ENCODE measurements at regions not wholly inside any gene's neighbourhood (a gene's known extent, or its start where the extent isn't known, plus 50 kb on each side); places are given as distances from the start of the nearest gene placed in this dataset.

DNA sequence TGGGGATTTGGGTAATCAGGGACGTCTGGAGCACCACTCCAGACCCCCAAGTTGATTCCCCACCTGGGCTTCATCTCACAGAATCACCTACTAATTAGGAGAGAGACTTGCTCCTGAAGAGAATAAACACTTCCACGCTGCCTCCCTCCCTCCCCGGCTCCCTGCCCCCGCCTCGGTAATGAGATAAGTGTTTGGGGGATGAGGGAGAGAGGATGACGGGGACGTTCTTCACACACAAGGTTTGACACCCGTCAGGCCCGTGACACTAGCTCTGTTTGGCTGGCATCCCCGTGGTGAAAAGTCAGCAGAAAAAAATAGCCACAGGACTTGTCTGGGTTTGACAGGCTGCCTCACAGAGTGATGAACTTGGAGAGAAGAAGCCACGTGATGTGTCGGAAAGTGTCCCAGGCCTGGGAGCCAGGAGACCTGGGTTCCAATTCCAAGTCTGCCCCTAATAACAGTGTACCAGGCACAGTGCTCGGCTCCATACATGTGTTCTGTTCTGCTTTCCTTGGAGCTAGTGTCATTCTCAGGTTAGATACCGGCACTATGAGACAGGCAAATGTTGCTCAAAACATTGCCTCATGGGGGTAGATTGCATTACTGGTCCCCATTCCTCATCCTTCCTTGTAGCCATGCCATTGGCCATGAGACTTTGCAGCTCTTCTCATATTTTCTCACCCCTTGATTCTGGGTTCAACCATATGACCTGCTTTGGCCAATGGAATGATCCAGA is 578.0 kb downstream of the BCOR start:
- no peak for DNase-seq (ENCODE audit: low spot score)
- intact Hi-C loops (cut with DNase I) = no loop called here

GRCh38 chrX:39525758-39526157 is 572.0 kb downstream of the BCOR start:
- DNase-seq (ENCODE audit: low spot score) = no peak
- intact Hi-C loops (cut with DNase I) = no loop called here

DNA sequence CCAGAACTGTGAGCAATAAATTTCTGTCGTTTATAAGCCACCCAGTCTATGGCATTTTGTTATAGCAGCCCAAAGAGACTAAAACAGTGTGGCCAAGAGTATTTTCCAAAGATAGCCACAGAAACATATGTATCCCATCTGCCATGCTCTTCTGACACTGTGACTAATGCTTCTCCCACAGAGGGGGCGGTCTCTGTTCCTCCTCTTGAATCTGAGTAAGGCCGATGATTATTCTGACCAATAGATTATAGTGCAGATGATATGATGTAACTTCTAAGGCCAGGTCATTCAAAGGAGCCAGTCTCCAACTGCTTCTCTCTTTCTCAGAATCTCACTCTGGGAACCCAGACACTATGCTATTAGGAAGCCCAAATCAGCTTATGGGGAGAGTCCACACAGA is 570.7 kb downstream of the BCOR start:
- intact Hi-C loops (cut with DNase I) = no loop called here
- DNase-seq (ENCODE audit: low spot score) = no peak

DNA sequence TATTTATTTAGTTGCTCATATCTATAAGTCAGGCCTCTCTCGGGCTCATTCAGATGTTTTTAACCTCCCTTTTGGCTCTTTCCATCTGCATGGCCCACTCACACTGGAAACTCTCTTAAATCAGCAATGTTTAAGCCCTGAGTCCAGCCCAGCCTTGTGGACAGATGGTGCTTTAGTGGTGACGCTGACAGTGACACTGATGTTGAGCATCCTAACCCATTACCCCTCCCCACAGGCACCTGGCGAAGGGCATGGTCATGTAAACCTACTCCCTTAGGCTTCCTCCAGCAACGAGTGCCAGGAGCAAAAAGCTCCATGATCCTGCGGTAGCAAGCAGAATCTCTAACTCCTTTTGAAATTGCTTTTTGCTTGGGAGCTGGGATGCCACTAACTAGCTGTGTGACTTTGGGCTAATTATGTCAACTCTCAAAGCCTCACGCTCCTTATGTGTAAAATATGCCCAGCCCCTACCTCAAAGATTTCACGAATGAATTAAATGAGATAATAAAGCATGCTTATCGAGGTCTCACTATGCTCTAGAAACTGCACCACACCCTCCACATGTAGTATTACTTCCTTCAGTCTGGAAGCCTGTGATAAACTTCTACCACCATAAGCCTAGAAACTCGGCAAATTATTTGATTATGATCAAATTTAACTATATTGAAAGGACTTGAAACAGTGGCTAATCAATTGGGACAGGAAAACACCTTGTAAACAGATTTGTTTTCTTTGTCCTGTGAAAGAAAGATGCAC is 569.4 kb downstream of the BCOR start:
- DNase-seq (ENCODE audit: low spot score) = no peak
- intact Hi-C loops (cut with DNase I) = no loop called here

DNA sequence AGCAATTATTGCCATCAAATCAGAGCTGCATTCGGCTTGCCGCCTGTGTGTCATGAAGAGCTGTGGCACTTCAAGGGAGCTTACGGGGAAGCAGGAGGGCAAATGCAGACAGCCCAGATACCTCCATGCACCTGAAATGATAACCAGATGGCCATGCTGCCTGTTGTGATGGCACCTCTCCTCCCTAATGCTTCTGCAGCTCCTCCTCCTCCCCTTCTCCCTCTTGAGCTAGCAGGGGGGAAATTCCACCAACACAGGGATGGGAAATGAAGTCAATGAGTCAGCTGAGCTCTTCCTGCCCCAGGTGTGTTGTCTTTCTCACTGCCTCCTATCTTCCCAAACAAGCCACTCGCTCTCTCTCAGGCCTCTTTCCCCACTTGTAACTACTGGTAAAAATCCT is 565.0 kb downstream of the BCOR start:
- intact Hi-C loops (cut with DNase I) = no loop called here
- no peak for DNase-seq (ENCODE audit: low spot score)

DNA sequence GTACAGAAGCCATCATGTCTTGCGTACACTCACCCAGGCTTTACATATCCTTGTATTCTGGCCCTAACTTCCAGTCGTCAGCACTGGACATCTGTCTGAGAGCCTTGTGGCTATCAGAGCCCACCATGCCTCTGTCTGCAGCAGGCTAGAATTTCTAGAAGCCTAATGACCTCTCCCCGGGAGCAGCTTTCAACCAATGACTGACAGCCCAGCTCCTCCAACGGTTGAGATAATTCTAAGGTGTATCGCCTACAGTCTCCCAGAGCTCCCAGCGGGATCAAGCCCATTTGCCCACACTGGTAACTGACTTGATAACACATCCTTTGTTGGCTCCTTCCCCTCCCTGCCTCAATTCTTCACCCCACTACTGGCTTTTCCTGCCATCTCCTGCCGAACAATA is 562.8 kb downstream of the BCOR start:
- intact Hi-C loops (cut with DNase I) = no loop called here
- DNase-seq (ENCODE audit: low spot score) = no peak

DNA sequence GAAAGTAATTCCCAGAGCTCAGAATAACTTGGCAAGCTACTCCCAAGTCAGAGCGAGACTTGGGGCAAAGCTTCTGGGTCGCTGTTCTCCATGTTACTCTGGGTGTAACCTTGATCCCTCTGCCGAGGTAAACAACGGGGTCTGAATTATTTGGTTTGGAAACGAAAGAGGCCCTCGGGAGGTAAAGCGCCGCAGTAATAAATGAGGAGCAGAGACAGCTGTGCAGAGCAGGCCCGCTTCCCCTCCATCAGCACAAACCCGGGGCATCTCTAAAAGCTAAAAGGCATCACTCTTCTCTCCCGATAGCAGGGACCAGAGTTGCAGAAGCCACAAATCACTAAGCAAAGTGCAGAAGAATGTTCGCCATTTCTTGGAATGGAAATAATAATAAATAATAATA is 561.5 kb downstream of the BCOR start:
- peak; percentile 20 for DNase-seq (ENCODE audit: low spot score)
- intact Hi-C loops (cut with DNase I) = no loop called here

GRCh38 chrX:39541881-39542280 is 555.9 kb downstream of the BCOR start:
- intact Hi-C loops (cut with DNase I) = no loop called here
- peak; percentile 53 for DNase-seq (ENCODE audit: low spot score)

- intact Hi-C loops (cut with DNase I) = no loop called here
These were observed 555.4 kb downstream of the BCOR start for GRCh38 chrX:39542316-39542715.

DNA sequence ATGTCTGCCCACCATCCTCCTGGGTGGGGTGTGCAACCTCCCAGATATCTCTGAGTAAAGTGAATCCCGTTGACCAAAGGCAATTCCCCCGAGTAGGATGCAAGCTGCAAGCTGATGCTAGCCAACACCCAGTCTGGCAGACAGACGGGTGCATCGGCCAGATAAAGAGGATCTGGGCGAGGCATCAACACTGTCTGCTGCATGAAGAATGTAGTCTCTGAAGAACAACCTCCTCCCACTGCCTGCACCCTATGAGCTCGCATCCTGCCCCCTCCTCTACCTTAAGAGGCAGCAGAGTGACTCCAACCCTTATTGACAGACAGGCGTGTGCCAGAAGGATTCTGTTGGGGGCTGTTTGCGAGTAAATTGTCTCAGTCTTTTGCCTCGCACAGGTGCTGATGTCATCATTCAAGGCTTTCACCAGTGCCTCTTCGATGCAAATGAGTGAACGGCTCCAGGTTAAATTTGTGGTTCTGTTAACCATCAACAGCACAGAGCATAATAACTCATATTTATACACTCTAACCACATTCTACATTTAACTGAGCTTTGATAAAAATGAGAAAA is 546.9 kb downstream of the BCOR start:
- DNase-seq (ENCODE audit: low spot score) = no peak
- intact Hi-C loops (cut with DNase I) = no loop called here

More at GRCh38 chrX:39542316-39542715, 555.4 kb downstream of the BCOR start:
- peak; percentile 61 for DNase-seq (ENCODE audit: low spot score)

GRCh38 chrX:39551762-39552161 is 546.0 kb downstream of the BCOR start:
- intact Hi-C loops (cut with DNase I) = no loop called here
- DNase-seq (ENCODE audit: low spot score) = no peak

DNA sequence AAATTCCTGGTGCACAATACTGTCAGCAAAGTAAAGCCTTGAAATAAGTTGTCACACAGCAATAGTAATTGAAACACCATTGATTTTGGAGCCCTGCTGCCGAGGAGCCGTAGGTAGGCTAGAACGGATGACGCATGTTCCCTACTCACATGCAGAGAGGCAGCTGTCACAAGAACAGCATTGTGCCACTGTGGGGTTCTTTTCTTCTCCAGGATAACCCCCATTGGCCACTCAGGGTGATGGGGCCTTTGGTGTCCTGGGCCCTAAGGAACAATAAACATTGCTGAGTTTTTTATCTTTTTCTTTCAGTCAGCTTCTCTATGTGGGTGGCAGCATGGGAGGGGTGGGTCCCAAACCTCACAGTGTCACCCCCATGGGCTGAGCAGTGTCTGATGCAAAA is 542.3 kb downstream of the BCOR start:
- intact Hi-C loops (cut with DNase I) = no loop called here
- no peak for DNase-seq (ENCODE audit: low spot score)

DNA sequence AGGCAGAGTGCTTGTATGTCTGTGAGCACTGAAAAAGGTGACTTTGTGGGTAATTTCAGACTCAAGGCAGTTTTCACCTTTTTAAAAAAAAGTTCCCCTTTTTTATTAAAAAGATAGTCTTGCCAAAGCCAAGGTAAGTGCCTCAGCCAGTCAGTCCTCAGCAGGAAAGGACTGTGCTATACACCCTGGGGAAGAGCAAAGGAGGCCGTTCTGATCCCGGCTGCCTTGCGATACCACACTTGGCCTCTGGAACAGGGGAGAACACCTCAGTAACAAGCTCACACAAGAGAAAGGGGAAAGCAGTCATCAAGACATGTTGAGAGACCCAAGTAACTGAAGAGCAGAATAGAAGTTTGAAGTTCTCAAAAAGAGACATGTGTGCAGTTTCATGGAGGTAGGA is 541.7 kb downstream of the BCOR start:
- DNase-seq (ENCODE audit: low spot score) = no peak
- intact Hi-C loops (cut with DNase I) = no loop called here

DNA sequence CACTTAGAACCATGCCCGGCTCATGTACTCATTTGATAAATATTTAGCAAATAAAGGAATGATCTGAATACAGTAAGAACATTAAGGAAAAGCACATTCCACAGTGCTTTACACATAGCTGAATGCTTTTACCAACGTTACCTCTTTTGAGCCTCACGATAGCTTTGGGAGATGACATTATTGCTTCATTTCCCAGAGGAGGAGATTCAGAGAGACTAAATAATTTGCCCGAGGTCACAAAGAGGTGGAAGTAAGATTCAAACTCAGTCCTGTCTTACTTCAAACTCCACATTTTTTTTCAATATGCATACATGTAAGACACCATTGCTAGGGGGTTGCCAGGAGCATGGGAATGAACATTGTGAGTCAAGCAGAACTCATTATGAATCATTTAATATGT is 538.5 kb downstream of the BCOR start:
- intact Hi-C loops (cut with DNase I) = no loop called here
- DNase-seq (ENCODE audit: low spot score) = no peak

GRCh38 chrX:39560271-39560670 is 537.5 kb downstream of the BCOR start:
- intact Hi-C loops (cut with DNase I) = no loop called here
- no peak for DNase-seq (ENCODE audit: low spot score)

DNA sequence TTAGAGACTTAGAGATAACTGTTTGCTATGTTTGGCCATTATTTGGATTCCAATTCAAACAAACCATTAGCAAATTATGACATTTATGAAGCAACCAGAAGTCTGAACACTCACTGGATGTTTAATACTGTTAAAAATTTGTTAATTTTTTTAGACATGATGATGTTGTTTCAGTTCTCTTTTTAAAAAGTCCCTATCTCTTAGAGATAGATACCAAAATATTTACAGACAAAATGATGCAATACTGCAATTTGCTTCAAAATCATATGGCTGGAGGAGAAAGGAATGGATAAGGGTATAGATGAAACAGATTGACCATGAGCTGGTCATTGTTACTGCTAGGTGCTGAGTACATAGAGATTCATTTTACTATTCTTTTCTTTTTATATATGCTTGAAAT is 534.6 kb downstream of the BCOR start:
- intact Hi-C loops (cut with DNase I) = no loop called here
- no peak for DNase-seq (ENCODE audit: low spot score)

DNA sequence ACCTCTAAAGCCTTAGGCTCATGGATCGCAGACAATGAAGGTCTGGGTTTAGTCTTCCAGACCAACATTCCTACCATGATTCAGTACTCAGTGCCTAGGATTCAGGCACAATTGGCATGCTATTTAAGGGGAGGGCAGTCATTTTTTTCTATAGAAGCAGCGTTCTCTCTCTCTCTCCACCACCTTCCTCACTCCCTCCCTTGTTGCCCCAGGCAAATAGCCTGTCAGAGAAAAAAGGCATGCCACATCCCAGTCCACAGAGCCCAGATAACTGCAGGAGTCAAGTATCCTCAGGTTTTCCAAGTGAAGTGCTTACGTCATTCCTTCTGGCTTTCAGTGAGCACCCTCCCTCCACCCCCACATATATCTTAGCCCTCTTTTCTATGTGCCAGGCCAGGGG is 533.0 kb downstream of the BCOR start:
- DNase-seq (ENCODE audit: low spot score) = no peak
- intact Hi-C loops (cut with DNase I) = no loop called here

DNA sequence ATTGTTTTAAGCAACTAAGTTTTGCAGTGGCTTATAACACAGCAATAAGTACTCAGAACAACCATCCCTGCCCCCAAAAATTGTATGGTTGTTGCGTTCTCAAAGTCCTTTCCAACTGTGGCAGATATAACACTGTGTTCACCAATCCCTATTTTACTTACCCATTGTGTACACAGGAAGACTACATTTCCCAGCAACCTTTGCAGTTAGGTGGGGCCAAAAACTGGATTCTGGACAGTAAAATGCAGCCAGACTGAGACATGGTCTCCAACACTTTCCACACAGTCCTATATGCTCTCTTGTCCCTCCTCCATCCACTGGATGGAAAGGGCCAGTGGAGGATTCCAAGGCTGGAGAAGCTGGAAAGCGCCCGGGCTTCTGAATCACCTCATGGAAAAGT is 523.6 kb downstream of the BCOR start:
- DNase-seq (ENCODE audit: low spot score) = no peak
- intact Hi-C loops (cut with DNase I) = no loop called here

- intact Hi-C loops (cut with DNase I) = no loop called here
- no peak for DNase-seq (ENCODE audit: low spot score)
These were observed 521.5 kb downstream of the BCOR start for GRCh38 chrX:39576041-39576872.

Measured in cardiac septum (tissue), 1 donor.